GM19397 (cell line): ENCODE measurements at regions not wholly inside any gene's neighbourhood (a gene's known extent, or its start where the extent isn't known, plus 50 kb on each side); places are given as distances from the start of the nearest gene placed in this dataset.
"Not testable (repeated sequence)": the region's sequence is repeated elsewhere in the genome, so short reads cannot be mapped to it uniquely, and the experiment has no call there.

ENCODE experiments used
- ATAC-seq: cut with Tn5 transposase; IDR thresholded peaks from one replicate; pipeline ENCODE4 v1.9.1; 2021; ENCODE audit warnings: mild to moderate bottlenecking, moderate library complexity; ENCODE audit not compliant: unreplicated experiment

DNA sequence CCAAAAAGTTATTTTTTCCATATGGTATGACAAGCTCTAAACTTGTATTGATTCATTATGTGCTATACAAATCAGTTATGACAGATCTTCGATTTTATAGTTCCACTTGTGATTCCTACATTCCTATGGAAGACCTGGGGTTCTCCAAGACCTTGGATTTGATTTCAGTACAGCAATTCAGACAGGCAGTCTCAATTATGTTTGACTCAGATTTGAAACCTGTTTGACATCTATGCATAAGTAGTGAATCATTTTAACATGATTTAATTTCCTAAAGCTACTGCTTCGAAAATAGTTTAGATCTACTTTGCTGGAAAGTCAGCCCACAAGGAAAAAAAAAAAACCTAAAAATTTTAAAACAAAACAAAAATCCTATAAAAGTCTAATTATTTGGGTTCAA lies 820.4 kb downstream of the LUZP2 start:
- ATAC-seq = no peak

DNA sequence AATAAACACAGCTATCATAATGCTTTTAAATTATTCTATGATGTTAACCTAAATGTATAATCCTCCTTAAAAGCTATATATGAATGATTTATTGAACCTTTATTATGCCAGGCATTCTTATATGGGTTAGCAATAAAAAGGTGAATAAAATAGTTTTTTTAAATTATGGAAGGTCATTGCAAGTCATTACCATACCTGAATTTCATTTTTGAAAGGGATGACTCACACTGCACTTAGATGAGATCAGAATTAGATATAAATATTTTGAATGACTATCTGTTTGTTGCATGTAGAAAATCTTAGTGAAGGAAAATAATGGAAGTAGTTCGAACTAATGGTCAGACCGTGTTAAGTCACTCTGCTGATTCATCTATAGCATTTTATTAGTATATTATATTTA lies 822.3 kb downstream of the LUZP2 start:
- ATAC-seq = no peak

GRCh38 chr11:25327656-25328055 lies 830.8 kb downstream of the LUZP2 start:
- no peak for ATAC-seq

DNA sequence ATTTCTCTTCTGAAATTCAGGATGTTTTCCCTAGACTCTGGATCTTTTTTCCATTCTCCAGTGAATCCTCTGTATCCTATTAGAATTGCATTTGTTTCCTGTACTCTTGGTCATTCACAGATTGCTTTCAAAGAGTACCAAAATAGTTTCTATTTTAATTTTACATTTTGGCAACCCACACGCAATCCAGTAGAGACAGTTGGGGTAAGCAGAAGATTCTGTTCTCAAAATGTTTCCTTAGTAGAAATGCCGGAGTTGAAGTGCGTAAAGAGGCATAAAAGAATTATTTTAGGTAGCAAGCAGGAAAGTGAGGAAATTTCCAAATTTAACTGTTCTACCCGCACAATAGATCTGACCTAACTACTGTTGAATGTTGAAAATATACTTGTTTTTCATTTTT lies 842.4 kb downstream of the LUZP2 start:
- ATAC-seq = no peak

- no peak for ATAC-seq
These were observed 852.7 kb downstream of the LUZP2 start for GRCh38 chr11:25349537-25349936.

GRCh38 chr11:25350899-25351803 lies 854.3 kb downstream of the LUZP2 start:
- ATAC-seq = no peak

- no peak for ATAC-seq
These were observed 860.3 kb downstream of the LUZP2 start for GRCh38 chr11:25357133-25357532.

DNA sequence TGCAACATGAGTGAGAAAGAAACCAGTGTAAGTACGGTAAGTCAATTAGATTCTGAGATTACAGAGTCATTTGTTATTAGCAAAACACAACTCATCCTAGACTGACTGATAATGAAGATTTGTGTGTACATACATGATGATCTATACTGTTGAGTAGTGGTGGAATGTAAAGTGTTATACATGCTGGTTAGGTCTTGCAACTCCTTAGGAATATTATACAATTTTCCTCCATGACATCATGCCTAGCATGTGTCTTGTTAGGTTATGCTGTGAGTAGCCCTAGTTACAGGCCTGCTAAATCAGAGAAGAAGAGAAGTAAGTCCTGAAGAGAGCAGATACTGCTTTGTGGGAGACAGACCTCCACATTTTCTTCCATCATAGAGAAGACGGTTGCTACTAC lies 880.6 kb downstream of the LUZP2 start:
- no peak for ATAC-seq

DNA sequence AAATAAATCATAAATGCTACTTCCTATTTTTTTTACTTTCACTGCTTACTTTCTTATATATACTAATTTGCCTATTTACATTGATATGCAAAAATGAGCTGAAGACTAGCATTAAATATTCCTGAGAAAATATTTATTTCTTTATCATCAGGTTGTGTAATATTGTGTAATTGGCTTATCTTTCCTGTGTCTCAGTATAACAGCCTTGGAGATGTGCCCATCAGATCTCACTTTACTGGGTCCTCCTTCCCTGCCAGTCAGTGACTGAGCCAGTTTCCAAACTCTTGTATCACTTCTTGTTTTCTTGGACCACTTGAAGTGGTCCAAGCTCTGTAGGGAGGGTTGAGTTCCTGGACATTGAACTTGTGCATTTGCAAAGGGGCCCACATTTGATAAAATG lies 900.0 kb downstream of the LUZP2 start:
- no peak for ATAC-seq

DNA sequence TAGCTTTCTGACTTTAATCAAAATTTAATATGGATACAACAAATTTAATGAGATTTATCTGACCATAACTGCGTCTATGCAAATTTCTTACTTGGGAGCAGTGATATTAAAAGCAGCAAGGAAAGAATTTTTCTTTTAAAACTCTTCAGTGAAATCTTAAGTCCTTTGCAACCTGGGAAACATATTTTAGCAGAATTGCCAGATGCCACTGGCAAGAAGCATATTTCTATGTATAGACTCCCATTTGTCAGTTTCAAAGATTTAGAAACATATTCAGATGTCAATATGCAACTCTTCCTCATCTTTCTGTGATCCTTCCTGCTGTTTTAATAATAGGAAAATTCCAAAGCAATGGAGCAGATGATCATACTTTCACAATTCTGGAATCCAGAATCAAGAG lies 911.3 kb downstream of the LUZP2 start:
- ATAC-seq = no peak

DNA sequence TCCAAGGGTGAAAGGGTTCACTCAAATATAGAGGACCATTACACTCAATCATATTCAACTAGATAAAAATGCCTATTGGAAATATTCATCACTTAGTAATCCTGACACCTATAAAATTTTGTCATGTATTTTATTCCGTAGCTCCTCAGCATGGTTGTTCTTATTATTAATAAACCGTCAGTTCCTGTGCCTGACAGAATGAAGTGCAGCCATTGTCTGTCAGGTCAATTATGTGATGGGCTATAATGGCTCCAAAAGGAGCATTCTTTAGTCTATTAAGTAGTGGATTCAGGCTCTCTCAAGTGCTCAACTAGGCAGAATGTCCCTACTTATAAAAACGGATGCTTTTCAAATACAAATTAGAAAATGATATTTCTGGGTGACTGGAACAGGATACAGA lies 916.1 kb upstream of the ANO3 start:
- ATAC-seq = no peak

DNA sequence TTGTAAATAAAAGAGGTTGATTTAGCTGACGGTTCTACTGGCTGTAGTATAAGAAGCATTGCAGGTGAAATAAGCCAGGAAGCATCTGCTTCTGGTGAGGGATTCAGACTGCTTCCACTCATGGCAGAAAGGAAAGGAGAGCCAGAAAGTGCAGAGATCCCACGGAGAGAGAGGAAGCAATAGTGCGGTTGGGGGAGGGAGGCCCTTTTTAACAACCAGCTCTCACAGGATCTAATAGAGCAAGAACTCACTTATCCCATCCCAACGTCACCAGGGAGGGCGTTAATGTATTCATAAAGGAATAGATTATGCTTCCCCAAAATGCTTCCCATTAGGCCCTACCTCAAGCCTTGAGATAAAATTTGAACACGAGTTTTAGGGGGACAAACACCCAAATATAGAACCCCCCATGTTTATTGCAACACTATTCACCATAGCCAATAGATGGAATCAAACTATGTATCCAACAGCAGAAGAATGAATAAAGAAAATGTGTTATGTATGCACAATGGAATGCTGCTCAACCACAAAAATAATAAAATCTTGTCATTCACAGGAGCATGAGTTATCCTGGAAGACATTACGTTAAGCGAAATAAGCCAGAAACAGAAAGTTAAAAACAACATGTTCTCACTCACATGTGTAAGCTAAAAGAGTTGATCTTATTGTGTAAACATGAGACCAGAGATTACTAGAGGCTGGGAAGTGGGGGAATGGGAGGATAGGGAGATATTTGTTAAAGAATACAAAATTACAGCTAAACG lies 908.3 kb upstream of the ANO3 start:
- no peak for ATAC-seq

DNA sequence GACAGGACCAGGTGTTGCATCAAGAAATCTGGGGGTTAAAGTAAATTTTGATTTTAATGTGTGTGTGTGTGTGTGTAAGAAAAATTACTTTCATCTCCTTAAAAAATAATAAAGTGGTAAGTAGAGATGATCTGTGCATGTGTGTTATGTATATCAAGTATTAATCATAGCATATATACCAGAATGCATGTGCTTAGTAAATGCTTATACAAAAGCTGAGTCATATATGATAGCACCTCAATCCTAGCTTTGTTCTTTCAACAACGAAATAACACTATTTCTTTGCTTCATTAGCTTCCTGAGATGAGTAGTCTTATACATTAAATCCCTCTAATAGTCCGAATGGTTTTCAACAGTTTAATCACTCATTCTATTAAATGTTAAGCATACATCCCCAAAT lies 899.6 kb upstream of the ANO3 start:
- no peak for ATAC-seq

GRCh38 chr11:25435197-25435596 lies 896.7 kb upstream of the ANO3 start:
- ATAC-seq = no peak

DNA sequence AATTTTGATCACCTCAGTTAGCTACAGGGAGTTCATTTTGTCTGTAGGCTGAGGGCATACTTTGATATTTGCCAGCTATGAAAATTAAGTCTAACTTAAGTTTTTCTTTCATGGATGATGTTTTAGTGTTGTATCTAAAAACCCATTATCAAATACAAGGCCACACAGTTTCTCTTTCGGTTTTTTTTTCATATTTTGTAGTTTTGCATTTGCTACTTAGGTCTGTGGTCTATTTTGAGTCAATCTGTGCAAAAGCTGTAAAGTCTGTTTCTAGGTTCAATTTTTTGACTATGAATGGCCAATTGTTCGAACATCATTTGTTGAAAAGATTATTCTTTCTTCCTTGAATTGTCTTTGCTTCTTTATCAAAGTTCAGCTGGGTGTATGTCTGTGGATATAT lies 895.6 kb upstream of the ANO3 start:
- ATAC-seq = no peak

- no peak for ATAC-seq
These were observed 890.5 kb upstream of the ANO3 start for GRCh38 chr11:25441421-25441820.

GRCh38 chr11:25449091-25449490 lies 882.8 kb upstream of the ANO3 start:
- ATAC-seq = no peak

GRCh38 chr11:25453471-25453870 lies 878.5 kb upstream of the ANO3 start:
- ATAC-seq = no peak

- ATAC-seq = no peak
These were observed 875.7 kb upstream of the ANO3 start for GRCh38 chr11:25456211-25456610.

DNA sequence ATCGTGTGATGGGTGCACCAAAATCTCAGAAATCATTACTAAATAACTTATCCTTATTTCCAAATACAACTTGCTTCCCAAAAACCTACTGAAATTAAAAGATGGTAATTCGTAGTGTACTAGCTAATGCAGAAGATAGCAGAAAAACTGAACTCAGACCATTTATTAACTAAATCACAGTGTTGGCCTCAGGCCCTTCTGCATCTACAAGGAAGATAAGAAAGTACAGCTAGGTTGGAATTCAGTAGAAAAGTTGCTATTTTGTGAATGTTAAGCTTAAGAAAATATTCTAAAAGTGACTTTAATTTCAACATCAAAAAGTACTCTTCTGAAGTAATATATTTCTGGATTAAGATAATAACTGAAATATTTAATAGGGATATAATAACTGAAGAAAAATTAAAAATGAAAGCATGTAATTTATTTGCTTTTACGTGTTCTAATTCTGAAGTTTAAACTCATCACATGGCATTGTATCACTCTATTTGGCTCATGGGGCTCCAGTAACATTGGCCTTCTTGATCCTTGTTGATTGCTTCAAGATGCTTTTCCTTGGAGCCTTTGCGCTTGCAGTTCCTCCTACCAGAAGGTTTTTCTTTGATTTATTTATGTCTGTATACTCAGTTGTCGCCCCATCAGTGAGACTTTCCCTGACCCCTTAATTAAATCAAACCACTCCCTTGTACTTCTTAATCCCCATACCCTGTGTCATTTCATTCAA lies 847.9 kb upstream of the ANO3 start:
- no peak for ATAC-seq

- no peak for ATAC-seq
These were observed 846.6 kb upstream of the ANO3 start for GRCh38 chr11:25485315-25485714.

DNA sequence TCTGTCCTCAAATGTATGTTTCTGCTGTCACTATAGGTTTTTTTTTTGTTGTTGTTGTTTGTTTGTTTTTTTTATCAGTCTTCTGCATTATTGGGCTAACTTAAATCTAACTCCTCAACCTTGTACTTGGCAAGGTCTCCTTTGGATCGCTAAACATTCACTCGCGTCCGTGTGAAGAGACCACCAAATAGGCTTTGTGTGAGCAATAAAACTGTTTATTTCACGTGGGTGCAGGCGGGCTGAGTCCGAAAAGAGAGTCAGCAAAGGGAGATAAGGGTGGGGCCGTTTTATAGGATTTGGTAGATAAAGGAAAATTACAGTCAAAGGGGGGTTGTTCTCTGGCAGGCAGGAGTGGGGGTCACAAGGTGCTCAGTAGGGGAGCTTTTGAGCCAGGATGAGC lies 845.6 kb upstream of the ANO3 start:
- ATAC-seq = not testable (repeated sequence)
